Body of pancreas (tissue), 4 donors: ENCODE measurements at regions not wholly inside any gene's neighbourhood (a gene's known extent, or its start where the extent isn't known, plus 50 kb on each side); places are given as distances from the start of the nearest gene placed in this dataset.

Experiments
- CTCF ChIP-seq, 7 experiments: fragments of 450-650 bp in 4 of 7; fragments of 200-600 bp in 3 of 7; sonication (generic) in 3 of 7; IDR thresholded peaks; one replicate each; pipeline ENCODE4 v1.5.1; 2016 to 2019; ENCODE audit warnings: antibody characterized with exemption in 7 of 7
- POLR2A ChIP-seq, 3 donors: fragments of 450-650 bp; IDR thresholded peaks; one replicate each; pipeline ENCODE4 v1.6.1; 2016; ENCODE audit warnings: antibody characterized with exemption in 3 of 3, mild to moderate bottlenecking in 2 of 3

GRCh38 chr2:195300631-195301030 is 356.4 kb upstream of the SLC39A10 start:
- no peak for TF ChIP-seq CTCF (IDR thresholded peaks at IDR 0.05)
- no peak for TF ChIP-seq POLR2A (IDR thresholded peaks at IDR 0.05)
